ENCODE measurements at regions not wholly inside any gene's neighbourhood (a gene's known extent, or its start where the extent isn't known, plus 50 kb on each side); places are given as distances from the start of the nearest gene placed in this dataset.

DNA sequence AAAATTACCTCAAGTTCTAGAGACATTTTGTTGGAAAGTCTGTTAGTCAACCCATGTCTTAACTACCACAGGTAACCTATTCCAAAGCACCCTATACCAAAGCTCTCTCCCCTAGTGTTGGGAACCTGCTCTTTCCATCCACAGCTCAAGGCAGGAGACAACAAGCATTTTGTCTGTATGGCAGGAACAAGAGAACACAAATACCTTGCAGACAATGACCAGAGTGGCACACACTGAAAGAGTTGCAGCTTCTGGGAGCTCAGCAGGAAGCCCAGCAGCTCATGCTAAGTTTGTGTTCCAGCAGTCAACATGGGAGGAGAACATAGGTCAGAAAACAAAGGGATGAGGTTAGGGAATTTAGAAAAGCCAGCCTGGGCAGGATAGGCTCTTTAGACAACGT, 300.8 kb downstream of the HHIPL2 start:
- no peak overlapping the region for H3K4me3 ChIP-seq
- no peaks in the 10 kb centered on the region for H3K36me3 ChIP-seq
- no peaks in the 10 kb centered on the region for H3K4me1 ChIP-seq
- TF ChIP-seq, protein P1, sequence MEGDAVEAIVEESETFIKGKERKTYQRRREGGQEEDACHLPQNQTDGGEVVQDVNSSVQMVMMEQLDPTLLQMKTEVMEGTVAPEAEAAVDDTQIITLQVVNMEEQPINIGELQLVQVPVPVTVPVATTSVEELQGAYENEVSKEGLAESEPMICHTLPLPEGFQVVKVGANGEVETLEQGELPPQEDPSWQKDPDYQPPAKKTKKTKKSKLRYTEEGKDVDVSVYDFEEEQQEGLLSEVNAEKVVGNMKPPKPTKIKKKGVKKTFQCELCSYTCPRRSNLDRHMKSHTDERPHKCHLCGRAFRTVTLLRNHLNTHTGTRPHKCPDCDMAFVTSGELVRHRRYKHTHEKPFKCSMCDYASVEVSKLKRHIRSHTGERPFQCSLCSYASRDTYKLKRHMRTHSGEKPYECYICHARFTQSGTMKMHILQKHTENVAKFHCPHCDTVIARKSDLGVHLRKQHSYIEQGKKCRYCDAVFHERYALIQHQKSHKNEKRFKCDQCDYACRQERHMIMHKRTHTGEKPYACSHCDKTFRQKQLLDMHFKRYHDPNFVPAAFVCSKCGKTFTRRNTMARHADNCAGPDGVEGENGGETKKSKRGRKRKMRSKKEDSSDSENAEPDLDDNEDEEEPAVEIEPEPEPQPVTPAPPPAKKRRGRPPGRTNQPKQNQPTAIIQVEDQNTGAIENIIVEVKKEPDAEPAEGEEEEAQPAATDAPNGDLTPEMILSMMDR (IDR thresholded peaks at IDR 0.05 in 8 of 11, conservative IDR thresholded peaks at IDR 0.05 in 3 of 11) = no peak
- TF ChIP-seq POLR2AphosphoS5 (IDR thresholded peaks at IDR 0.05) (no peak), POLR2A (IDR thresholded peaks at IDR 0.05) (no peak)
- WGBS, 5 donors = 25 to 61% (median 50%) methylated on average over 1 of the region's 1 CpG
- intact Hi-C loops (cut with DNase I; ENCODE audit: low total_unique reads) = no loop called here
- H3K9me3 ChIP-seq = no peaks in the 10 kb centered on the region
- H3K27me3 ChIP-seq (replicated peaks in 1 of 7) = no peaks in the 10 kb centered on the region
- DNase-seq = no peak
- no peak overlapping the region for H3K27ac ChIP-seq

DNA sequence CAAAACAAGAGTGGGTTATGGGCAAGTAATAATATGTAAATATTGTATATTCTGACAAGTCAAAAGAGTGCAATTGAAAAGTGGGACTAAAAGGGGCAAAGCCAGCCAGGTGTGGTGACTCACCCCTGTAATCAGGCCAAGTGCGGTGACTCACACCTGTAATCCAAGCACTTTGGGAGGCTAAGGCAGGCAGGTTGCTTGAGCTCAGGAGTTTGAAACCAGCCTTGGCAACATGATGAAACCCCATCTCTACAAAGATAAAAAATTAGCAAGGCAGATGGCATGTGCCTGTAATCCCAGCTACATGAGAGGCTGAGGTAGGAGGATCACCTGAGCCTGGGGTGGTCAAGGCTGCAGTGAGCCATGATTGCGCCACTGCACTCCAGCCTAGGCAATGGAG, 304.0 kb downstream of the HHIPL2 start:
- H3K9me3 ChIP-seq = no peaks in the 10 kb centered on the region
- intact Hi-C loops (cut with DNase I; ENCODE audit: low total_unique reads) = no loop called here
- H3K4me3 ChIP-seq = no peak overlapping the region
- no peaks in the 10 kb centered on the region for H3K27me3 ChIP-seq (replicated peaks in 1 of 7)
- WGBS, 5 donors = 47 to 87% (median 79%) methylated on average over 2 of the region's 2 CpGs
- no peak overlapping the region for H3K27ac ChIP-seq
- TF ChIP-seq POLR2A (IDR thresholded peaks at IDR 0.05) (no peak), POLR2AphosphoS5 (IDR thresholded peaks at IDR 0.05) (no peak)
- TF ChIP-seq, protein P1 (IDR thresholded peaks at IDR 0.05 in 8 of 11, conservative IDR thresholded peaks at IDR 0.05 in 3 of 11) = no peak
- no peaks in the 10 kb centered on the region for H3K36me3 ChIP-seq
- no peaks in the 10 kb centered on the region for H3K4me1 ChIP-seq
- DNase-seq = no peak

DNA sequence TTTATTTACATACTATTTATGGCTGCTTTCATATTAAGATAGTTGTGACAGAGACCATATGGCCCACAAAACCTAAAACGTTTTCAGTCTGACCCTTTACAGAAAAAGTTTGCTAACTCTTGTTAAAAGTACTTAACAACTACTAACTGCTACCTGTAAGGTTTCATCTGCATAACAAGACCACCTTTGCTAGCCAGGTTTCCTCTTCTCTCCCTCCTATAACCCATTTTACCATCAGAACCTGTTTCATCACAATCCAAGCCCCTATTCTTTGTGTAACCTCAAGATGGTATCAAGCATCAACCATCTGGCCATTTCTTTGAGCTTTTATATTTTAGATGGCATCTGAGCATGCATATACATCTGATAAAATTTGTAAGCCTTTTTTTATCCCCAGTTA, 305.4 kb downstream of the HHIPL2 start:
- intact Hi-C loops (cut with DNase I; ENCODE audit: low total_unique reads) = no loop called here
- no peak overlapping the region for H3K4me3 ChIP-seq

DNA sequence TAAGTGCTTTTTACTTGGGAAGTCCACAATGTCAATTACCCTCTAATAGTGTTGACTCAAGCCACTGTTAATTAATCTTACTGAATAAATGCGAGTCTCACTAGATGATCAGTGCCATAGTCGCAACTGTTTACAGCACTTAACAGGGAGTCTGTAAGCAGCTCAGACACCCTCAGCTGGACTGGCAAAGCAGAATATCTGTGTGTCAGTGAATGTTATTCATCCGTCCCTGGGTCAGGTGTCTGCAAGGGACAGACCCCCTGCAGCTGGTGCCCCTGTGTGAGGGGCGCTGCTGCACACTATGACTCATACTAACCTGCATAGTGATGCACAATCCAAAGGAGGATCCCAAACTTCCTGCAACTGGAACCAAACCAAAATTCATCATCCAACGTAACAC, 306.5 kb downstream of the HHIPL2 start:
- Histone ChIP-seq H3K4me3 (no peak overlapping the region), H3K36me3 (no peaks in the 10 kb centered on the region), H3K27ac (no peak overlapping the region), H3K9me3 (no peaks in the 10 kb centered on the region), H3K4me1 (no peaks in the 10 kb centered on the region), H3K27me3 (replicated peaks in 1 of 7) (no peaks in the 10 kb centered on the region)
- WGBS, 5 donors = 81 to 90% (median 88%) methylated on average over 5 of the region's 5 CpGs
- no peak for TF ChIP-seq POLR2AphosphoS5 (IDR thresholded peaks at IDR 0.05)
- no peak for TF ChIP-seq POLR2A (IDR thresholded peaks at IDR 0.05)
- TF ChIP-seq, protein P1 (IDR thresholded peaks at IDR 0.05 in 8 of 11, conservative IDR thresholded peaks at IDR 0.05 in 3 of 11) = no peak
- intact Hi-C loops (cut with DNase I; ENCODE audit: low total_unique reads) = no loop called here
- no peak for DNase-seq

More for the DNA sequence above, 305.4 kb downstream of the HHIPL2 start:
- no peaks in the 10 kb centered on the region for H3K9me3 ChIP-seq
- no peak overlapping the region for H3K27ac ChIP-seq
- H3K36me3 ChIP-seq = no peaks in the 10 kb centered on the region
- H3K27me3 ChIP-seq (replicated peaks in 1 of 7) = no peaks in the 10 kb centered on the region
- no peak for DNase-seq
- H3K4me1 ChIP-seq = no peaks in the 10 kb centered on the region
- TF ChIP-seq POLR2AphosphoS5 (IDR thresholded peaks at IDR 0.05) = no peak
- TF ChIP-seq POLR2A (IDR thresholded peaks at IDR 0.05) = no peak
- TF ChIP-seq, protein P1 (IDR thresholded peaks at IDR 0.05 in 8 of 11, conservative IDR thresholded peaks at IDR 0.05 in 3 of 11) = no peak
- WGBS, 5 donors = 62 to 86% (median 63%) methylated on average over 1 of the region's 1 CpG
